ENCODE measurements at regions not wholly inside any gene's neighbourhood (a gene's known extent, or its start where the extent isn't known, plus 50 kb on each side); places are given as distances from the start of the nearest gene placed in this dataset.

GRCh38 chr3:39639344-39640236 is 169.8 kb upstream of the MYRIP start (continued):
- TF ChIP-seq CHAMP1 (IDR thresholded peaks at IDR 0.05) (0 out of 2 replicates have a peak, but pooled peaks have one; percentile 13), E2F1 (CRISPR knock-in tag; IDR thresholded peaks at IDR 0.05) (no peak), ZNF695 (CRISPR knock-in tag; IDR thresholded peaks at IDR 0.05) (no peak), NR2C2 (CRISPR knock-in tag; IDR thresholded peaks at IDR 0.05) (no peak), NR2C2 (tag; IDR thresholded peaks at IDR 0.05) (peak; percentile 39; the same call in 1 of the 2 replicates), ZKSCAN8 (CRISPR knock-in tag; IDR thresholded peaks at IDR 0.05) (0 out of 2 replicates have a peak, but pooled peaks have one; percentile 68), NRF1 (conservative IDR thresholded peaks at IDR 0.05 in 1 of 2, IDR thresholded peaks at IDR 0.05 in 1 of 2) (peak; percentile 43 to 56), ELF1 (tag; IDR thresholded peaks at IDR 0.05) (peak; percentile 20; the same call in 1 of the 2 replicates), ZNF280B (CRISPR knock-in tag; IDR thresholded peaks at IDR 0.05) (no peak), KDM1A (IDR thresholded peaks at IDR 0.05) (peak; percentile 80), TRIM28 (IDR thresholded peaks at IDR 0.05) (peak; percentile 61; the same call in 1 of the 2 replicates), ZNF507 (tag; conservative IDR thresholded peaks at IDR 0.05) (no peak), FOS (IDR thresholded peaks at IDR 0.05; ENCODE audit: extremely low read depth, insufficient read length) (peak; percentile 85), STAT6 (CRISPR knock-in tag; IDR thresholded peaks at IDR 0.05) (no peak), YY1 (IDR thresholded peaks at IDR 0.05; ENCODE audit: borderline replicate concordance in 1 of 3, control insufficient read depth in 1 of 3, extremely low read depth in 1 of 3, insufficient read depth in 3 of 3, insufficient read length in 1 of 3, insufficient replicate concordance in 2 of 3, low read depth in 1 of 3, low read length in 2 of 3) (peak in 1 of 3 experiments; percentile 13), ZNF76 (CRISPR knock-in tag; IDR thresholded peaks at IDR 0.05; ENCODE audit: borderline replicate concordance) (no peak), HDAC2 (IDR thresholded peaks at IDR 0.05) (peak; percentile 63), NCOA1 (IDR thresholded peaks at IDR 0.05; ENCODE audit: low read depth) (peak; percentile 46), DPF2 (IDR thresholded peaks at IDR 0.05) (peak; percentile 97), TCF7L2 (IDR thresholded peaks at IDR 0.05; ENCODE audit: low read depth, low read length) (no peak), RNF2 (IDR thresholded peaks at IDR 0.05) (peak; percentile 81)

All from K562 (cell line).